KBM-7 (cell line): ENCODE measurements at regions not wholly inside any gene's neighbourhood (a gene's known extent, or its start where the extent isn't known, plus 50 kb on each side); places are given as distances from the start of the nearest gene placed in this dataset.
"Not testable (repeated sequence)": the region's sequence is repeated elsewhere in the genome, so short reads cannot be mapped to it uniquely, and the experiment has no call there.

Source experiments
- DNase-seq: peaks from one replicate; pipeline ENCODE4 v3.0.0-alpha.2; 2015
- in situ Hi-C: fragments of 300-500 bp; cut with MboI; formaldehyde crosslinking; loops from 2 replicates; pipeline ENCODE4 v1.14.3; 2020; ENCODE audit warnings: low sequenced_read_pairs, low pct_unique_long_range_greater_than_20kb, mixed read lengths

GRCh38 chr6:14516956-14517355 is 399.4 kb downstream of the CD83 start:
- no peak for DNase-seq
- in situ Hi-C loops, result no loop called here

GRCh38 chr6:14517516-14518105 is 400.0 kb downstream of the CD83 start:
- in situ Hi-C loops, result no loop called here
- no peak for DNase-seq

GRCh38 chr6:14518515-14519217 is 401.1 kb downstream of the CD83 start:
- DNase-seq, result no peak
- in situ Hi-C loops, result no loop called here

GRCh38 chr6:14520029-14520428 is 402.5 kb downstream of the CD83 start:
- in situ Hi-C loops, result no loop called here

GRCh38 chr6:14520536-14520935 is 403.0 kb downstream of the CD83 start:
- in situ Hi-C loops, result no loop called here
- no peak for DNase-seq

More at GRCh38 chr6:14520029-14520428, 402.5 kb downstream of the CD83 start:
- DNase-seq, result no peak

- in situ Hi-C loops, result no loop called here
- DNase-seq, result no peak
Observed at GRCh38 chr6:14521141-14521540, 403.6 kb downstream of the CD83 start.

GRCh38 chr6:14521861-14522260 is 404.3 kb downstream of the CD83 start:
- in situ Hi-C loops, DNase-seq: not testable (repeated sequence)

- no peak for DNase-seq
- in situ Hi-C loops, result no loop called here
Observed at GRCh38 chr6:14524319-14524718, 406.7 kb downstream of the CD83 start.

GRCh38 chr6:14530385-14530784 is 412.8 kb downstream of the CD83 start:
- in situ Hi-C loops, result no loop called here

GRCh38 chr6:14533446-14533845 is 415.9 kb downstream of the CD83 start:
- no peak for DNase-seq
- in situ Hi-C loops, result no loop called here

More at GRCh38 chr6:14530385-14530784, 412.8 kb downstream of the CD83 start:
- no peak for DNase-seq

GRCh38 chr6:14537030-14537429 is 419.5 kb downstream of the CD83 start:
- no peak for DNase-seq
- in situ Hi-C loops, result no loop called here

- in situ Hi-C loops, result no loop called here
- DNase-seq, result no peak
Observed at GRCh38 chr6:14540276-14540675, 422.7 kb downstream of the CD83 start.

- in situ Hi-C loops, result no loop called here
- DNase-seq, result no peak
Observed at GRCh38 chr6:14540810-14541540, 423.4 kb downstream of the CD83 start.

GRCh38 chr6:14542670-14543366 is 425.2 kb downstream of the CD83 start:
- in situ Hi-C loops, result no loop called here

GRCh38 chr6:14543971-14544585 is 426.5 kb downstream of the CD83 start:
- in situ Hi-C loops, result no loop called here

More at GRCh38 chr6:14542670-14543366, 425.2 kb downstream of the CD83 start:
- no peak for DNase-seq

GRCh38 chr6:14544666-14545065 is 427.1 kb downstream of the CD83 start:
- no peak for DNase-seq

More at GRCh38 chr6:14543971-14544585, 426.5 kb downstream of the CD83 start:
- no peak for DNase-seq

GRCh38 chr6:14545496-14545895 is 427.9 kb downstream of the CD83 start:
- in situ Hi-C loops, result no loop called here
- DNase-seq, result no peak

More at GRCh38 chr6:14544666-14545065, 427.1 kb downstream of the CD83 start:
- in situ Hi-C loops, result no loop called here

GRCh38 chr6:14546036-14546435 is 428.5 kb downstream of the CD83 start:
- in situ Hi-C loops, result no loop called here
- DNase-seq, result no peak
